Stimulated activated CD8-positive, alpha-beta memory T cell treated with anti-CD3 and anti-CD28 coated beads, Interleukin-2, amount 100 ng/mL, for 48 hours (primary cell): ENCODE measurements at regions not wholly inside any gene's neighbourhood (a gene's known extent, or its start where the extent isn't known, plus 50 kb on each side); places are given as distances from the start of the nearest gene placed in this dataset.
A peak's percentile ranks its signal among the peaks of the same experiment; 100 is the strongest.

ENCODE experiments used
- DNase-seq, 2 donors: peaks; one replicate each; pipeline ENCODE4 v3.0.0-alpha.2; 2020; ENCODE audit warnings: low read depth in 2 of 2

GRCh38 chr17:34527908-34528470 is 51.4 kb upstream of the TMEM132E start:
- DNase-seq: no peak

- DNase-seq: no peak
These were observed 52.1 kb upstream of the TMEM132E start for GRCh38 chr17:34527136-34527907.

GRCh38 chr17:34525651-34526050 is 53.7 kb upstream of the TMEM132E start:
- no peak for DNase-seq

GRCh38 chr17:34521955-34522354 is 57.4 kb upstream of the TMEM132E start:
- DNase-seq: no peak

- DNase-seq: peak in 1 of 2 donors; percentile 5
These were observed 60.1 kb upstream of the TMEM132E start for GRCh38 chr17:34519282-34519681.

- DNase-seq: no peak
These were observed 62.0 kb upstream of the TMEM132E start for GRCh38 chr17:34517406-34517805.

GRCh38 chr17:34511931-34512330 is 67.5 kb upstream of the TMEM132E start:
- no peak for DNase-seq

- DNase-seq: no peak
These were observed 68.1 kb upstream of the TMEM132E start for GRCh38 chr17:34511265-34511664.

- no peak for DNase-seq
These were observed 74.4 kb upstream of the TMEM132E start for GRCh38 chr17:34504814-34505484.

GRCh38 chr17:34503528-34504195 is 75.7 kb upstream of the TMEM132E start:
- DNase-seq: peak in 1 of 2 donors; percentile 8

- no peak for DNase-seq
These were observed 77.0 kb upstream of the TMEM132E start for GRCh38 chr17:34502426-34502825.

- DNase-seq: no peak
These were observed 79.8 kb upstream of the TMEM132E start for GRCh38 chr17:34499576-34499975.

- no peak for DNase-seq
These were observed 85.5 kb upstream of the TMEM132E start for GRCh38 chr17:34493917-34494316.

GRCh38 chr17:34487626-34488025 is 91.8 kb upstream of the TMEM132E start:
- no peak for DNase-seq

- no peak for DNase-seq
These were observed 92.6 kb upstream of the TMEM132E start for GRCh38 chr17:34486761-34487160.

- no peak for DNase-seq
These were observed 93.4 kb upstream of the TMEM132E start for GRCh38 chr17:34485999-34486398.

- no peak for DNase-seq
These were observed 95.1 kb upstream of the TMEM132E start for GRCh38 chr17:34484193-34484733.

GRCh38 chr17:34482730-34483129 is 96.7 kb upstream of the TMEM132E start:
- no peak for DNase-seq

- DNase-seq: no peak
These were observed 97.6 kb upstream of the TMEM132E start for GRCh38 chr17:34481779-34482178.

GRCh38 chr17:34479371-34479770 is 100.0 kb upstream of the TMEM132E start:
- no peak for DNase-seq

GRCh38 chr17:34478244-34478643 is 101.1 kb upstream of the TMEM132E start:
- DNase-seq: no peak

- no peak for DNase-seq
These were observed 104.1 kb upstream of the TMEM132E start for GRCh38 chr17:34475296-34475695.
